ENCODE measurements at regions not wholly inside any gene's neighbourhood (a gene's known extent, or its start where the extent isn't known, plus 50 kb on each side); places are given as distances from the start of the nearest gene placed in this dataset.
"Not testable (repeated sequence)": the region's sequence is repeated elsewhere in the genome, so short reads cannot be mapped to it uniquely, and the experiment has no call there.

GRCh38 chr10:62496925-62497324, 122.8 kb downstream of the ZNF365 start:
- Histone ChIP-seq H3K9me3 (no peaks in the 10 kb centered on the region), H3K4me2 (no peak overlapping the region), H3K4me3 (no peak overlapping the region), H3K4me1 (no peaks in the 10 kb centered on the region), H3K27ac (no peak overlapping the region)
- no peak for DNase-seq (ENCODE audit: low read depth in 1 of 2, low spot score in 1 of 2)
- ChIA-PET POLR2A (no interaction called here), CTCF (interaction anchor here (1.2 kb wide), 1 partner anchor 54 kb away, joined by 3 read pairs; no protein-coding TSS in a partner anchor)
- 40% methylated on average over 3 of the region's 3 CpGs for WGBS (ENCODE audit: missing lambda C conversion rate)
- FAIRE-seq, result no peak
- ATAC-seq, result no peak
- TF ChIP-seq ZC3H11A (IDR thresholded peaks at IDR 0.05), result no peak
- no peak for TF ChIP-seq KDM5A (IDR thresholded peaks at IDR 0.05)
- TF ChIP-seq TP53 (CRISPR knock-in tag; IDR thresholded peaks at IDR 0.05), result no peak
- TF ChIP-seq BHLHE40 (IDR thresholded peaks at IDR 0.05; ENCODE audit: low read depth, low read length), result no peak
- TF ChIP-seq SMC3 (IDR thresholded peaks at IDR 0.05), result no peak
- TF ChIP-seq RFX5 (IDR thresholded peaks at IDR 0.05), result no peak
- no peak for TF ChIP-seq MYC (IDR thresholded peaks at IDR 0.05; ENCODE audit: borderline replicate concordance, low read length)
- no peak for TF ChIP-seq FOXS1 (CRISPR knock-in tag; IDR thresholded peaks at IDR 0.05)
- no peak for TF ChIP-seq ZNF302 (CRISPR knock-in tag; IDR thresholded peaks at IDR 0.05)
- no peak for TF ChIP-seq PHF8 (IDR thresholded peaks at IDR 0.05; ENCODE audit: borderline replicate concordance, low read depth)
- no peak for TF ChIP-seq ELK1 (IDR thresholded peaks at IDR 0.05; ENCODE audit: low read depth, low read length)
- no peak for TF ChIP-seq EHF (CRISPR knock-in tag; IDR thresholded peaks at IDR 0.05)
- TF ChIP-seq REST (IDR thresholded peaks at IDR 0.05), result no peak

- no peak overlapping the region for H3K4me3 ChIP-seq
- ATAC-seq, result no peak
- no peaks in the 10 kb centered on the region for H3K4me1 ChIP-seq
- no peak for TF ChIP-seq RARB (CRISPR knock-in tag; IDR thresholded peaks at IDR 0.05)
- no peak for TF ChIP-seq HMGXB4 (CRISPR knock-in tag; IDR thresholded peaks at IDR 0.05; ENCODE audit: borderline replicate concordance)
- no peak for TF ChIP-seq USF2 (IDR thresholded peaks at IDR 0.05)
- no peak for TF ChIP-seq CHD2 (IDR thresholded peaks at IDR 0.05; ENCODE audit: low read length, partially characterized antibody)
- no peak for TF ChIP-seq RFX5 (IDR thresholded peaks at IDR 0.05)
- no peak for TF ChIP-seq FOXS1 (CRISPR knock-in tag; IDR thresholded peaks at IDR 0.05)
- TF ChIP-seq HOXA7 (CRISPR knock-in tag; IDR thresholded peaks at IDR 0.05), result no peak
- TF ChIP-seq SMC3 (IDR thresholded peaks at IDR 0.05), result no peak
- TF ChIP-seq POLR2AphosphoS2 (conservative IDR thresholded peaks at IDR 0.05; ENCODE audit: low read length), result no peak
- WGBS (ENCODE audit: missing lambda C conversion rate), result 52% methylated on average over 3 of the region's 3 CpGs
- ChIA-PET POLR2A (no interaction called here), CTCF (interaction anchor here (0.6 to 1.7 kb wide), 2 partner anchors 49 to 660 kb away, joined by 3 to 4 read pairs; no protein-coding TSS in a partner anchor)
- no peaks in the 10 kb centered on the region for H3K9me3 ChIP-seq
- H3K27ac ChIP-seq, result no peak overlapping the region
- no peak for FAIRE-seq
- H3K4me2 ChIP-seq, result no peak overlapping the region
- DNase-seq (ENCODE audit: low read depth in 1 of 2, low spot score in 1 of 2), result no peak
These were observed 124.1 kb downstream of the ZNF365 start for GRCh38 chr10:62498271-62498670.

GRCh38 chr10:62500116-62500515, 125.9 kb downstream of the ZNF365 start:
- DNase-seq (ENCODE audit: low read depth in 1 of 2, low spot score in 1 of 2); POLR2A ChIA-PET; H3K9me3 ChIP-seq; H3K4me1 ChIP-seq; H3K4me2 ChIP-seq; H3K4me3 ChIP-seq; H3K27ac ChIP-seq; ATAC-seq: not testable (repeated sequence)
- peak; percentile 98 for FAIRE-seq
- CTCF ChIA-PET, result interaction anchor here (1.7 kb wide), 1 partner anchor 658 kb away, joined by 4 read pairs; no protein-coding TSS in a partner anchor
- WGBS (ENCODE audit: missing lambda C conversion rate), result 47% methylated on average over 3 of the region's 5 CpGs
